GM12878 (cell line): ENCODE measurements at regions not wholly inside any gene's neighbourhood (a gene's known extent, or its start where the extent isn't known, plus 50 kb on each side); places are given as distances from the start of the nearest gene placed in this dataset.

Source experiments
- ATAC-seq: fragments of 200-7000 bp; cut with Tn5 transposase; 3 replicates; pipeline ENCODE4 v1.9.1; 2020; ENCODE audit warnings: mild to moderate bottlenecking, moderate library complexity
- BruUV-seq: library from RNA; stranded (reverse); fragments of 400-500 nt; replicated peaks from 2 replicates; lab custom pipeline; 2021; lab: Mats Ljungman, UMichigan
- CTCF ChIA-PET: fragments of 300-600 bp; sonication (Branson Sonifier 250); formaldehyde crosslinking; extraction: SDS; loops from one replicate; lab custom pipeline; 2021; ENCODE audit warnings: inconsistent platforms; lab: Yijun Ruan, JAX
- POLR2A ChIA-PET: fragments of 350-600 bp; formaldehyde crosslinking; extraction: SDS; loops from one replicate; lab custom pipeline; 2021; ENCODE audit warnings: inconsistent platforms; lab: Charles Lee
- RAD21 ChIA-PET: fragments of 300-600 bp; sonication (Branson Sonifier 250); formaldehyde crosslinking; loops from one replicate; lab custom pipeline; 2023; ENCODE audit warnings: antibody characterized with exemption; ENCODE audit not compliant: unreplicated experiment; lab: Charles Lee
- SMC1A ChIA-PET: fragments of 300-600 bp; sonication (Branson Sonifier 250); formaldehyde crosslinking; loops from one replicate; lab custom pipeline; 2023; ENCODE audit not compliant: unreplicated experiment, uncharacterized antibody; lab: Charles Lee
- DNase-seq: peaks from one replicate; pipeline ENCODE4 v3.0.0-alpha.2; 2011; ENCODE audit warnings: low read depth, low spot score
- FAIRE-seq: peaks from 3 replicates; lab custom pipeline; 2011; peaks lifted over from hg19 to GRCh38; lab: Jason Lieb, UNC
- H2AFZ ChIP-seq: 2 replicates; pipeline ENCODE4 v1.6.0; 2011; ENCODE audit warnings: low read depth, low read length, control low read depth; ENCODE audit not compliant: control insufficient read depth
- H3K27ac ChIP-seq: 2 replicates; pipeline ENCODE4 v1.5.1; 2011; ENCODE audit warnings: control low read depth; ENCODE audit not compliant: control insufficient read depth, insufficient read depth
- H3K27me3 ChIP-seq, 2 experiments: replicated peaks in 1 of 2; 2 replicates each; pipeline versions ENCODE4 v1.6.0 to v1.6.1; 2011; ENCODE audit warnings: low read length in 1 of 2; ENCODE audit not compliant: control insufficient read depth in 2 of 2, insufficient read depth in 2 of 2
- H3K36me3 ChIP-seq, 2 experiments: 2 replicates each; pipeline ENCODE4 v1.5.1; 2011; ENCODE audit warnings: low read length in 1 of 2; ENCODE audit not compliant: control insufficient read depth in 2 of 2, insufficient read depth in 2 of 2
- H3K4me1 ChIP-seq: 2 replicates; pipeline ENCODE4 v1.6.1; 2011; ENCODE audit warnings: mild to moderate bottlenecking, low read length, moderate library complexity, mixed read lengths; ENCODE audit not compliant: control insufficient read depth, insufficient read depth
- H3K4me2 ChIP-seq: 2 replicates; pipeline ENCODE4 v1.6.0; 2011; ENCODE audit warnings: control low read depth; ENCODE audit not compliant: control insufficient read depth, insufficient read depth
- H3K4me3 ChIP-seq: fragments of 200-600 bp; sonication (generic); 2 replicates; pipeline ENCODE4 v1.5.1; 2016
- H3K79me2 ChIP-seq: 2 replicates; pipeline ENCODE4 v1.6.0; 2011; ENCODE audit warnings: low read length; ENCODE audit not compliant: control insufficient read depth, insufficient read depth
- H3K9ac ChIP-seq: 2 replicates; pipeline ENCODE4 v1.8.0; 2011; ENCODE audit warnings: low read length, control low read depth, mixed read lengths; ENCODE audit not compliant: control insufficient read depth, insufficient read depth
- H3K9me3 ChIP-seq: replicated peaks from 3 replicates; pipeline ENCODE4 v1.5.1; 2011; ENCODE audit warnings: mild to moderate bottlenecking, low read length; ENCODE audit not compliant: control insufficient read depth, insufficient read depth
- H4K20me1 ChIP-seq: 2 replicates; pipeline ENCODE4 v1.6.0; 2011; ENCODE audit not compliant: control insufficient read depth, insufficient read depth
- EED ChIP-seq: sonication (generic); IDR thresholded peaks from 2 replicates; pipeline ENCODE4 v1.6.1; 2016; ENCODE audit warnings: antibody characterized with exemption, low read depth
- ZBED1 ChIP-seq: IDR thresholded peaks from 2 replicates; pipeline ENCODE4 v1.6.1; 2016; ENCODE audit warnings: borderline replicate concordance
- WGBS: methylation state at CpG from one replicate; pipeline ENCODE4 v1.1.6; 2016; ENCODE audit warnings: low lambda C conversion rate; ENCODE audit not compliant: insufficient replicate concordance, insufficient coverage; ENCODE audit errors: missing lambda C conversion rate; 5-methylcytosine and 5-hydroxymethylcytosine counted together
- in situ Hi-C: fragments of 300-500 bp; cut with MboI; formaldehyde crosslinking; loops from 9 replicates; pipeline ENCODE4 v1.14.3; 2018; ENCODE audit warnings: mixed read lengths
- intact Hi-C: fragments of 100-400 bp; cut with micrococcal nuclease; formaldehyde crosslinking; loops from one replicate; pipeline ENCODE4 v1.14.2; 2022; ENCODE audit not compliant: unreplicated experiment
- TF ChIP-seq, protein P1 (sequence below): fragments of 150-350 bp; IDR thresholded peaks from 2 replicates; pipeline ENCODE4 v1.6.1; 2016; ENCODE audit warnings: low read depth, low read length
- TF ChIP-seq, protein P2 (sequence below): fragments of 450-650 bp; IDR thresholded peaks from 2 replicates; pipeline ENCODE4 v1.6.1; 2017; ENCODE audit warnings: mild to moderate bottlenecking, low read depth, inconsistent platforms; ENCODE audit not compliant: poor library complexity, severe bottlenecking

GRCh38 chr1:20413136-20413775 lies 72.8 kb downstream of the CAMK2N1 start:
- Histone ChIP-seq H3K36me3 (no peaks in the 10 kb centered on the region), H3K4me3 (no peak overlapping the region), H3K27ac (no peak overlapping the region), H3K9ac (no peak overlapping the region), H3K9me3 (no peaks in the 10 kb centered on the region), H3K27me3 (no peaks in the 10 kb centered on the region; a peak in 1 of 4 replicates), H3K4me2 (no peak overlapping the region), H3K4me1 (no peaks in the 10 kb centered on the region), H4K20me1 (no peaks in the 10 kb centered on the region), H3K79me2 (no peaks in the 10 kb centered on the region), H2AFZ (no peak overlapping the region)
- in situ Hi-C loops (no loop called here), intact Hi-C loops (no loop called here)
- DNase-seq, result no peak
- RAD21 ChIA-PET, result no interaction called here
- WGBS, result 28% methylated on average over 11 of the region's 11 CpGs
- FAIRE-seq, result no peak
- POLR2A ChIA-PET, result no interaction called here
- CTCF ChIA-PET, result no interaction called here
- ATAC-seq, result no peak
- BruUV-seq, result no TSS peak
- TF ChIP-seq, protein P1, sequence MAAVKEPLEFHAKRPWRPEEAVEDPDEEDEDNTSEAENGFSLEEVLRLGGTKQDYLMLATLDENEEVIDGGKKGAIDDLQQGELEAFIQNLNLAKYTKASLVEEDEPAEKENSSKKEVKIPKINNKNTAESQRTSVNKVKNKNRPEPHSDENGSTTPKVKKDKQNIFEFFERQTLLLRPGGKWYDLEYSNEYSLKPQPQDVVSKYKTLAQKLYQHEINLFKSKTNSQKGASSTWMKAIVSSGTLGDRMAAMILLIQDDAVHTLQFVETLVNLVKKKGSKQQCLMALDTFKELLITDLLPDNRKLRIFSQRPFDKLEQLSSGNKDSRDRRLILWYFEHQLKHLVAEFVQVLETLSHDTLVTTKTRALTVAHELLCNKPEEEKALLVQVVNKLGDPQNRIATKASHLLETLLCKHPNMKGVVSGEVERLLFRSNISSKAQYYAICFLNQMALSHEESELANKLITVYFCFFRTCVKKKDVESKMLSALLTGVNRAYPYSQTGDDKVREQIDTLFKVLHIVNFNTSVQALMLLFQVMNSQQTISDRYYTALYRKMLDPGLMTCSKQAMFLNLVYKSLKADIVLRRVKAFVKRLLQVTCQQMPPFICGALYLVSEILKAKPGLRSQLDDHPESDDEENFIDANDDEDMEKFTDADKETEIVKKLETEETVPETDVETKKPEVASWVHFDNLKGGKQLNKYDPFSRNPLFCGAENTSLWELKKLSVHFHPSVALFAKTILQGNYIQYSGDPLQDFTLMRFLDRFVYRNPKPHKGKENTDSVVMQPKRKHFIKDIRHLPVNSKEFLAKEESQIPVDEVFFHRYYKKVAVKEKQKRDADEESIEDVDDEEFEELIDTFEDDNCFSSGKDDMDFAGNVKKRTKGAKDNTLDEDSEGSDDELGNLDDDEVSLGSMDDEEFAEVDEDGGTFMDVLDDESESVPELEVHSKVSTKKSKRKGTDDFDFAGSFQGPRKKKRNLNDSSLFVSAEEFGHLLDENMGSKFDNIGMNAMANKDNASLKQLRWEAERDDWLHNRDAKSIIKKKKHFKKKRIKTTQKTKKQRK, result no peak
- no peak for TF ChIP-seq ZBED1
- TF ChIP-seq, protein P2, sequence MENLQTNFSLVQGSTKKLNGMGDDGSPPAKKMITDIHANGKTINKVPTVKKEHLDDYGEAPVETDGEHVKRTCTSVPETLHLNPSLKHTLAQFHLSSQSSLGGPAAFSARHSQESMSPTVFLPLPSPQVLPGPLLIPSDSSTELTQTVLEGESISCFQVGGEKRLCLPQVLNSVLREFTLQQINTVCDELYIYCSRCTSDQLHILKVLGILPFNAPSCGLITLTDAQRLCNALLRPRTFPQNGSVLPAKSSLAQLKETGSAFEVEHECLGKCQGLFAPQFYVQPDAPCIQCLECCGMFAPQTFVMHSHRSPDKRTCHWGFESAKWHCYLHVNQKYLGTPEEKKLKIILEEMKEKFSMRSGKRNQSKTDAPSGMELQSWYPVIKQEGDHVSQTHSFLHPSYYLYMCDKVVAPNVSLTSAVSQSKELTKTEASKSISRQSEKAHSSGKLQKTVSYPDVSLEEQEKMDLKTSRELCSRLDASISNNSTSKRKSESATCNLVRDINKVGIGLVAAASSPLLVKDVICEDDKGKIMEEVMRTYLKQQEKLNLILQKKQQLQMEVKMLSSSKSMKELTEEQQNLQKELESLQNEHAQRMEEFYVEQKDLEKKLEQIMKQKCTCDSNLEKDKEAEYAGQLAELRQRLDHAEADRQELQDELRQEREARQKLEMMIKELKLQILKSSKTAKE, result no peak
- TF ChIP-seq EED, result no peak
- SMC1A ChIA-PET, result no interaction called here
